Skeletal muscle cell (primary cell): ENCODE measurements at regions not wholly inside any gene's neighbourhood (a gene's known extent, or its start where the extent isn't known, plus 50 kb on each side); places are given as distances from the start of the nearest gene placed in this dataset.
"Not testable (repeated sequence)": the region's sequence is repeated elsewhere in the genome, so short reads cannot be mapped to it uniquely, and the experiment has no call there.

ENCODE experiments used
- DNase-seq: peaks from one replicate; pipeline ENCODE4 v3.0.0-alpha.2; 2010; ENCODE audit warnings: low read depth
- H3K4me3 ChIP-seq: 2 replicates; pipeline ENCODE4 v1.5.1; 2011; ENCODE audit warnings: low read depth, mild to moderate bottlenecking, control low read depth, low read length, moderate library complexity

DNA sequence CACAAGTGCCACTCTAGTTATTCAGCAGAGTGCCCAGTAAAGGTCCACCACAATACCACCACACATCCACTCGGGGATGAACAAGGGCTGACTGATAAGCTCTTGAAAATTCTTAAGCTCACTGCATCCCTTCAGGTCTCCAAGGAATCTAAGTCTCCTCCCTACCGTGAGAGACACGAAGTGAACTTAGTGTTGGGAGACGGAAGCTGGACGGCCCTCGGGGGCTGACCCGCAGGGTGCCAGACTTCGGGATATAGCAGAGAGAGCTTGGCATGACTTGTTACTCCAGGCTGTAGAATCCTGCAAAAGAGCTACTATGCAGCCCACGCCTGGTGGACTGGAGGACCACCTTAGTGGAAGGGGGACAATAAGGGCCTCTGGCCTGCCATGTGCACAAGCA lies 75.1 kb downstream of the LYZL1 start:
- DNase-seq, H3K4me3 ChIP-seq: not testable (repeated sequence)

DNA sequence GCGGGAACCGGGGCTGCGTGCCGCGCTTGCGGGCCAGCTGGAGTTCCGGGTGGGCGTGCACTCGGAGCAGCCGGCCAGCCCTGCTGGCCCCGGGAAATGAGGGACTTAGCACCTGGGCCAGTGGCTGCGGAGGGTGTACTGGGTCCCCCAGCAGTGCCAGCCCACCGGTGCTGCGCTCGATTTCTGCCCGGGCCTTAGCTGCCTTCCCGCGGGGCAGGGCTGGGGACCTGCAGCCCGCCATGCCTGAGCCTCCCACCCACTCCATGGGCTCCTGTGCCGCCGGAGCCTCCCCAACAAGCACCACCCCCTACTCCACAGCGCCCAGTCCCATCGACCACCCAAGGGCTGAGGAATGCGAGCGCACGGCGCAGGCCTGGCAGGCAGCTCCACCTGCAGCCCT lies 77.3 kb downstream of the LYZL1 start:
- not testable (repeated sequence) for H3K4me3 ChIP-seq, DNase-seq

DNA sequence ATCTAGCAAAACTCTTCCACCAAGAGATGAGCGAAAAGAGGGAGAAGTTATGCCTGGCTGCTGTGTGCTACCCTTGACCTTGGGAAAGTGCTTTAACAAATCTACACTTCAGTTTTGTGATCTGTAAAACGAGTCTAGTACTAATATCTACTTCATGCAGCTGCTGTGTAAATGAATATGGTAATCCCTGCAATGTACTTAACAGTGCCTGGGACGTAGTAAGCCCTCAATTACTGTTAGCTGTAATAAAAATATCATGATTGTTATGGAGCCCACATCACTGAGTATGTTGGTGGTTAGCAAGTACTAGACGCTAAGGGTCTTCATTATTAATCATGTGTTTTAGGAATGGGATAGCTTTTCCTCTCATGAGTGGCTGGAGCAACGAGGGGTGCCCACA lies 80.5 kb downstream of the LYZL1 start:
- DNase-seq: no peak
- no peak overlapping the region for H3K4me3 ChIP-seq

DNA sequence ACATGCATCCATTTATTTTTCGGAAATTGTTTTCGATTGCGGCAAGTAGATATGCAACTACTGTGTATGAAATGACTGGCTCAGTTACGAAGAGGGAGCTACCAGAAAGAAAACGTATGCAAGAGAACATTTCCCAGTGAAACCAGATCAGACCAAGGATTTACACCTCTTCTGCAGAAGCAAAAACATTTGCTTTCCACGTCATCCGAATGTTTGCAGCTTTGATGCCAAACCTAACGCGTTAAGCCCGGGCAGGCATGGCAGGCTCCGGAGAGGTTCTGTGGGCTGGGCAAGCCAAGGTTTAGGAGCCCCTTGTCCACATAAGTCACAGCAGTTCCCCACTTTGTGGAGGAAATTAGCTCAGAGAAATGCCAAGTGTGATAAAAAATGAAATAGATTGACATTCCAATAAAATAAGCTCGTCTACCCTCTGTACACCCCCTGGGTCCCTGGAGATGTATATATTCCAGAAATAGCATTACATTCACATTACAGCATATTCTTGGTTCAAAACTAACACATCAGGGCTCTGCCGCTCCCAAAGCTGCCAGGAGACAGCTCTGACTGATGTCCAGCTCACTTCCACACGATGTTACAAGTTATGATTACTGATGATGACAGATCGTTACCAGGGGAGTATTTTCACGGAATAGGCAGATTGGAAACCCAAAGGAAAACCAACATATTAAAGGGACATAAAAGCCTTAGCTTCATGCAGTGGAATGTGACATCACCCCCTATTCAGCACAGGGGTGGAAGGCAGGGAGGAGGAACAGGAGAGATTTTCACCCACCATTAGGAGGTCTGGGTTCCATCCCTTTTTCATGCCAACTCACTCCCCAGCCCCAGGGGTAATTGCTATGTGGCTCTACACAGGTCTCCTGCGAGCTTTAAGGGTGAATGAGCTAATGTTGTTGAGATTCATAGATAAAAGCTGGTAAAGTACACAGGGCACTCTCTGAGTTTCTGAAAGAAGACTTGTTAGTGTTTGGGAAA lies 81.5 kb downstream of the LYZL1 start:
- H3K4me3 ChIP-seq: peak overlapping the region; percentile 17
- DNase-seq: peak; percentile 84

DNA sequence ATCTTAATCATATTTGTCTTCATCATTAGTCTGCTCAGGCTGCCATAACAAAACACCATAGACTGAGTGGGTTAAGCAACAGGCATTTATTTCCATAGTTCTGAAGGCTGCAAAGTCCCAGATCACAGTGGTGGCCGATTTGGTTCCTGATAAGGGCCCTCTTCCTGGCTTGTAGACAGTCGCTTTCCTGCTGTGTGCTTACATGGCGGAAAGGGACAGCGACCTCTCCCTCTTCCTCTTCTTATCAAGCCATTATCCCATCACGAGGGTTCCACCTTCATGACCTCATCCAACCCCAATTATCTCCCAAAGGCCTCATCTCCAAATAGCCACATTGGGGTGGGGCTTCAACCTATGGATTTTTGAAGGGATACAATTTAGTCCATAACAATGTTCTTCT lies 84.0 kb downstream of the LYZL1 start:
- H3K4me3 ChIP-seq: no peak overlapping the region
- no peak for DNase-seq

DNA sequence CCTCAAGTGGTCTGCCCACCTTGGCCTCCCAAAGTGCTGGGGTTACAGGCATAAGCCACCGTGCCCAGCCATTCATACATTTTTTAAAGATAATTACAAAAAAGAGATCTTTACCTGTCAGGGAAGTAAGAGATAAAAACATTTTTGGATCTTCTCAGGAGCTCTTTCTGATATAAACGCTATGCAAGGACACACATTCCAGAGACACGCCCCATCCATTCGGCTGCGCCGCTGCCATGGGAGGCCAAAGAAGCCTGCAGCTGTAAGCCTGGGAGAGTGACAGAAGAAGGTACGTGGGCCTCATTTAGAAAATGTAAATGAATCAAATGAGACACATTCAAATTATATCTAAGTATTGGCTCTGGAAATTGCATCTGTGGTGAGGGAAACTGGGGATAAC lies 85.3 kb downstream of the LYZL1 start:
- DNase-seq: no peak
- H3K4me3 ChIP-seq: no peak overlapping the region

DNA sequence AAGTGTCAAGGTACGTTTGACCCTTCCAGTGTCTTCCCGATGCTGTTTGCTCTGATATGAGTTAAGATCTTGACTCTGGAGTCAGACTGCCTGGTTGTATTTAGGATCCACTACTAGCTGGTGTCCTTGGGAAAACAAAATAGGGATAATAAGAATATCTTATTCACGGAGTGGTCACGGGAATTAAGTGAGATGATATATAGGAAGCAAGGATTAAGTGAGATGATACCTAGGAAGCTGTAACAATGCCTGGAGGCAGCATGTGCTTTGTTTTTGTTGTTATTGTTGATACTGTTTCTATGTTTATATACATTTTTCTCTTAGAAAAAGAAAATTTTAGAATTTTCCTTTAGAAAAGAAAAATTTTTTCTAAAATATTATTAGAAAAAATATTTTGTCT lies 87.0 kb downstream of the LYZL1 start:
- DNase-seq: no peak
- H3K4me3 ChIP-seq: no peak overlapping the region

DNA sequence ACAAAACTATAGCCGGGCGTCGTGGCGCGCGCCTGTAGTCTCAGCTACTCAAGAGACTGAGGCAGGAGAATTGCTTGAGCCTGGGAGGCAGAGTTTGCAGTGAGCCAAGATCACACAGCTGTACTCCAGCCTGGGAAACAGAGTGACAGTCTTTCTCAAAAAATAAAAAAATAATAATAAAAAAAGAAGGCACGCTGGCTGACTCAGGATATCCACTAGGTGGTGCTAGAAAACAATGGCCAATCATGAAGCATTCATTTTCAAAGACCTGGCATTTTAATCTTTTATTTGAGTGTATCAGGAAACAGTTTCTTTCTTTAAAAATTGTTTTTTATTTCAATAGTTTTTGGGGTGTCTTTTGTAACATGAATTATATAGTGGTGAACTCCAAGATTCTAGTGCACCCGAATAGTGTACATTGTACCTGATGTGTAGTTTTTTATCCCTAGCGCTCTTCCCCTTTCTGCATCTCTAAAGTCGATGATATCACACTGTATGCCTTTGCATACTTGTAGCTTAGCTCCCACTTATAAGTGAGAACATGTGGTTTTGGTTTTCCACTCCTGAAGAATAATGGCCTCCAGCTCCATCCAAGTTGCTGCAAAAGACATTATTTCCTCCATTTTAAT lies 88.6 kb downstream of the LYZL1 start:
- no peak for DNase-seq

DNA sequence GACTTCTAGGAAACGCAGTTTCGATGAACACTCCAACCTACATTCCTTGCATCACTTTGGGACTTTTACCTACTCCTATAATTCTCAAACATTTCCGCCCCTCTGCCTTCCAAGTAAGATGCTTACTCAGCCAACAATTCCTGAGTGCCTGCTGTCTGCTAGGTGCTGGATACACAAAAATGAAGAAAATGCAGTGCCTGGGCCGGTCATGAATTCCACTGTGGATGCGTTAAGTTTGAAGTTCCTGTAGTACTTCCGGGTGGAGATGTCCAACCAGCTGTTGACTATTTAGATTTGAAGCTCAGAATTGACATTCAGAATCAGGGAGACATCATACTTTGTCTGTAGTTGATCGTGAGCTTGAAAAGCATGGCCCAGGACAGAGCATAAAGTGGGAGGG lies 89.2 kb downstream of the LYZL1 start:
- H3K4me3 ChIP-seq: no peak overlapping the region
- no peak for DNase-seq

More for the DNA sequence above, 88.6 kb downstream of the LYZL1 start:
- H3K4me3 ChIP-seq: no peak overlapping the region

DNA sequence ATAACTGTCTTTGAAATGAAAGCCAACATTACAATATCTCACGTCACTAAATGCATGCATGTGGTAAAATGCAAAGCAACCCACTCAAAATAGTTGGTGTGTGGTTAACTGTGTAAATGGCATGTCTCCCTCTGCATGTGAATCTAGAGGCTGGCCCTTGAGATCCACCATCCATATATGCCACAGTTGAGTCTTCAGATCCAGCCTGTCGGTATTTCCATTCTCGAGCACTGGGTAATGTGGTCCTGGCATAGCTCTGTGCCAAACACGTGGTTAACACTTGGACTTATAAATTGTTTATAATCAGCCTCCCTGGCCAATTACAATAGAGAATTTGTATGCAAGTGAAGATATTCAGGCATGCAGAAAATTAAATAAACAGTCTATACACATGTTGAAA lies 90.3 kb downstream of the LYZL1 start:
- no peak for DNase-seq
- no peak overlapping the region for H3K4me3 ChIP-seq

DNA sequence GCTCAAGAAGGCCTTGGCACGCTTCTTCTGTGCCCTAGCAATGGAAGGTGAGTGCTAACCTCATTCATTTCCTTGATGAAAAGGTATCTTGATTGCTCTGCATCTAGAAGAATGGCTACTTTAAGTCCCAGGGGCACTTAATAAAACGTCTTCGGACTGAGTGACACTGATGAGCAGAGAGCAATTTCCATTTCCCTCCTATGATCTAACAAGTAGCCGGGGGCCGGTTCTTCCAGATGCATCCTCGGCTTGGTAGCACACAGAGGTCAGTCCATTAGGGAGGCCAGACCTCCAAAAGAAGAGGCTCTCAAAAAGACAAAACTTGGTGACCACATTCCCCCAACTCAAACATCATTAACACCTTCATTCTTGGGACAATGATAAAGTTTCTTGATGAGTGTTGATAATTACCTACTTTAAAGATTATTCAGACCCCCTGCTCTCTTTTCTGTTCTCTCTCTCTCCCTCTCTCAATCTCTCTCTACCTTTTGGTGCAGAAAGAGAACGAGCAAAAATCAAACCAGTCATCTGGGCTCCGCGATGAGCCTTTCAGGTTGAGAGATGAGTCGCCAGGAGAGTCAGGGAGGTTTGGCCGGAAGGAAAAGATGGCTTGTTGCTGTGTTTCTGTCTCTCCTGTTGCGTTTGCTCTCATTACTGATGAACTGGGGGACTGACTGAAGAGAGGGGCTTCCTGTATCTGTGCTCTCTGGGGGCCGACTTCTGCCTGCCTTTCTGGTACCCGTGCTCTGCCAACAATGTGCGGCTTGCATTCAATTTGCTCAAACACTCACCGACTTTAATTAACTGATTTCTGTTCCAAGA lies 91.1 kb downstream of the LYZL1 start:
- DNase-seq, H3K4me3 ChIP-seq: not testable (repeated sequence)

DNA sequence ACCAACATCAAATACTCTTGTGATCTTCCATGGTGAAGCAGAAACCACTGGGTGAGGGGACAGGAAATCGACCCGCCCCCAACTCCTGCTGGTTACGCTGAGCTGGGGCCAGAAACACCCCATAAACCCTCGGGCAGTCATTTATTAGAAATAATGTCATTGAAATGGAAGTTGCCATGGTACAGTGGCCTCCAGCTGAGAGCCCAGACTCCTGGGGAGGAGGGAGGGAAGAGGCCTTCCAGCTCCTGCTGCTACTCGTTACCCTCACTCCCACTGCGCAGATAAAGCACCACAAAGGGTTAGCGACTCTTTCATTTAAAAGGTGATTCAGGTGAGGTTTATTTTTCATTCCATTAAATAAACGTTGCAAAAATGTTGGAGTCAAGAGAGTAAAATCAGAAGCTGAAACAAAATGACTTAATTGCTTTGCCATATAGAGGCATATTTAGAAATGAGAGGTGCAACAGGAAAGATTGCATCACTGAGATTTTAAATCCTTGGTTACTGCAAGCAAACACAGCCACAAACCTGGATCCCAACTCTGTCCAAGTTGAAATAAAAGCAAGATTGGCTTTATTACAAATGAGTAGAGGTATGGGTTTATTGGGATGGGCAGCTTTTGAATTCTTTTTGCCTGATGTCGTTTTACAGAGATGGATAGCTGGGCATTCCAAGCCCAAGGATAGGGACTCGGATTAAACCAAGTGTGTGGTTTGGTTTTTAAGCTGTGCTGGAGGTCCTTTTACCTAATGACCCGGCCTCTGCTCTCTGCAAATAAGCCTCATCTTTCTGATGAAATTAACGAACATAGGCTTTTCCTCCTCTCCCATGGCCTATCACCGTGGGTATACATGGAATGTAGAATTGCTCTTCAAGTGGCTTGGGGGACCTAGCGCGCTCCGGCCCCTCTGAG lies 92.0 kb downstream of the LYZL1 start:
- DNase-seq: not testable (repeated sequence)

DNA sequence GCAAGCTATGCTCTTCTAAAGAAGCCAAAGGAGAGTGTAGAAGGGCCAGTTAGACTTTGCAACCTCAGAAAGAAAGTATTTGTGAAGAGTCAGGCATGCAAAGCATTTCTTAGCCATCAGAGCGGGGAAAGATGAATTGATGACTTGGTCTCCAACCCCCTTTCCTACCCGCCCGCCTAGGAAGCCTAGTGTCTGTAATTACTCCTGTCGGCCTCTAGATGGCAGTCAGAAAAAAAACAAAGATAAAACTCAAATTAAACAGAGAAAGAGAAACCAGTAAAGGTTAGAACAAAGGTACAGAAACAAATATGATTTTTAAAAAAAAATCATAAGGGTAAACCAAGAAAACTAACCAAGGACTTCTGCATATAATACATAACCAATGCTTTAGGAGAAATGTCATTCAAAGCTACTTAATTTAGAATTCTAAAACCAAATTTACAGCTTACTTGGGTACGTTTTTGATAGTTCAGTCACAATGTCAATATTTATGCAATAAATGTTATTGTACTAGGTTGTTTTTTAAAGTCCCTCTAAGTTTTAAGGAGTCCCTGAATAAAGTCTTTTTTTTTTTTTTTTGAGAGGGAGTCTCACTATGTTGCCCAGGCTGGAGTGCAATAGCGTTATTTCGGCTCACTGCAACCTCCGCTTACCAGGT lies 97.6 kb downstream of the LYZL1 start:
- H3K4me3 ChIP-seq: no peak overlapping the region
- DNase-seq: no peak

More for the DNA sequence above, 92.0 kb downstream of the LYZL1 start:
- H3K4me3 ChIP-seq: not testable (repeated sequence)

DNA sequence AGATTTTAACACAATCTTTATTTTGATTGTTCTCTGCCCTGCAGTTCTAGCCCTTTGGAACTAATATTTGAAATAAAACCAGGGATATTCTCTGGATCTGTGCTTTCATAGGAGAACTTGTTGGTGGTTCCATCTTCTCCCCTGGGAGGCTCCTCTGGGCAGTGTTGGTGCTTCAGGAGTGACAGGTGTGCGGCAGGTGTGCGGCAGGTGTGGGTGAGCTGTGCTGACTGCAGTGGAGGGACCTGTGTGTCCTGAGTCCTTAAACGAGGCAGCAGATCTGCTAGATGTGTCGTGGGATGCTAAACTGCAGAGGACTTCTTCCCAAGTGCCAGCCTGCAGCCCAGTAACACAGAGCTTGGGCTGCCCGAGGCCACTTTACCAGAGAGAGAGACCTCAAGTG lies 98.4 kb downstream of the LYZL1 start:
- DNase-seq: no peak
- H3K4me3 ChIP-seq: no peak overlapping the region

DNA sequence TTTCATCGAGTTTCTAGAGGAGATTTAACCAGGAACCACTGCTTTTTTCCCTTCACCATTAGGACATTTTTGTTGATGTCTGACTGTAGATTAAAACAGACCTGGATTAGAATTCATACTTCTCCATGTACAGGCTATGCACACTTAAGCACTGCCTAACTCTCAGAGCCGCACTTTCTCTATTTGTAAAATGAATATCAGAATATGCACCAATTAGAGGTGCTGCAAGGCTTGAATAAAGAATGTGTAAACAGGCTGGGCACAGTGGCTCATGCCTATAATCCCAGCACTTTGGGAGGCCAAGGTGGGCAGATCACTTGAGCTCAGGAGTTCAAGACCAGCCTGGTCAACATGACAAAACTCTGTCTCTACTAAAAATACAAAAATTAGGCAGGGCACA lies 99.2 kb downstream of the LYZL1 start:
- DNase-seq, H3K4me3 ChIP-seq: not testable (repeated sequence)

DNA sequence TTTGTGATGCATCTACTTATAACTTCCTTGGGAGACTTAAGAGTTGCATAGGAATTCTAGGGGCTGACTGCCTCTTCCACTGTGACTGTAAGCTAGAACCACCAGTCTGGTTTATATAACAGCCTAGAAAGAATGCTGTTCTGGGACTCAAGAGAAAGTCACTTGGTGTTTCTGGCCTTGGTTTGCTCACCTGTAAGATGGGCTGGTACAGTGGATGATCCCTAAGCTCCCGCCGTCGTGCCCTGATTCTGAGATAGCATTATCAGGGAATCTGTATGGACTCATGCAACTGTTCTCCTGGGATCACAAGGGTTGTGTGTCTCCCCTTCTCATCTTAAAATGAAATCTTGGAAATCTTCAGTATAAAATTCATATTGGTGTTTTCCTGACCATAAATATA lies 100.6 kb downstream of the LYZL1 start:
- H3K4me3 ChIP-seq: no peak overlapping the region
- no peak for DNase-seq

DNA sequence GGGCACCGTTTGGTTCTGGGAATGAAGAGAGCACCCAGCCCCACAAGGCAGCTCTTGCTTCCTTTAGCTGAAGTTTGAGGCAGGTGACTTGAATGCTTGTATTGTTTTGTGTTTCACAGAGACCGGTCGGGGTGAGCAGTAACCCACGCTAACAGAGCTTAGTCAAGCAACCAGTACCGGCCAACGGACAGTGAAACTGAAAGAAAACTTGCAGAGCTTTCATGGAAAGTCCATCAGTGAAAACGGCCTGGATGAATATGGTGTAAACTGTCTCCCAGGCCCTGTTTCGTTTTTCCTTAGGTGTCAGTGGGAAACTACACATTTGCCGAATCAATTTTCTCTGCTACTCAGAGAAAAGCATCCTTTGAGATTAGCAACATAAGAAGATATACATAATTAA lies 101.1 kb downstream of the LYZL1 start:
- no peak for DNase-seq
- H3K4me3 ChIP-seq: no peak overlapping the region

DNA sequence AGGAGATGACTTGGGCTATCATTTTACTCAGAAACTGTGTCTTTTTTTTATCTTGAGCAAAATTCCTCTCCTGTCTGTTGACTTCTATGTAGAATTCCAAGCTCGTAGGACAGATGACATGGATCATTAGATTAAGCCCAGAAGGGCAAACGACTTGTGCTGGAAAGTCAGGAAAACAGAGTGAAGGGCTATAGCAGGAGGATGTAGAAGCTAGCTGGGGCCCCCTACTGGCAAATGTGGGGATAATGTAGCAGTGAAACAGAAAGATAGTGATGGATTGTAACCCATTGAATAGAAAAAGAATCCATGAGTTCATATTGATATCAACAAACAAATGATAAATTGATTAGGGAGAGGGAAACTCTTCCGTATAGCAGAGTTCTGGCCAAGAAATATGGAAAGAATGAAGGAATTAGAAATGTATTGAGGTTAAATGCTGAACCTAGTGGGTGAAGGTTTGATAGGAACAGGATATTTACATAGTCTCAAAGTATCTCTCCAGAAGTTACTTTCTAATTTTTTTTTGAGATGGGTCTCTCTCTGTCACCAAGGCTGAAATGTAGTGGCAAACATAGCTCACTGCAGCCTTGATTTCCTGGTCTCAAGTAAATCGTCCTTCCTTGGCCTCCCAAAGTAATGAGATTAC lies 103.6 kb downstream of the LYZL1 start:
- no peak overlapping the region for H3K4me3 ChIP-seq
- DNase-seq: no peak
